ENCODE measurements at regions not wholly inside any gene's neighbourhood (a gene's known extent, or its start where the extent isn't known, plus 50 kb on each side); places are given as distances from the start of the nearest gene placed in this dataset.

- POLR2A ChIA-PET: no interaction called here
Observed at GRCh38 chr7:125032943-125033342, 103.3 kb upstream of the POT1 start.

GRCh38 chr7:125030756-125031387 lies 101.2 kb upstream of the POT1 start:
- no peak overlapping the region for H3K27ac ChIP-seq
- no peaks in the 10 kb centered on the region for H3K4me1 ChIP-seq
- no peak overlapping the region for H3K4me3 ChIP-seq
- DNase-seq (ENCODE audit: low read depth in 1 of 2, low spot score in 1 of 2) (no peak), ATAC-seq (no peak), FAIRE-seq (no peak)
- WGBS (ENCODE audit: missing lambda C conversion rate): 6% methylated on average over 4 of the region's 4 CpGs
- ChIA-PET CTCF (no interaction called here), POLR2A (no interaction called here)
- no peaks in the 10 kb centered on the region for H3K9me3 ChIP-seq
- H3K4me2 ChIP-seq: no peak overlapping the region
- no peak for TF ChIP-seq NPAS2 (CRISPR knock-in tag; IDR thresholded peaks at IDR 0.05; ENCODE audit: borderline replicate concordance)
- TF ChIP-seq RNF2 (IDR thresholded peaks at IDR 0.05; ENCODE audit: borderline replicate concordance, low read depth): no peak
- TF ChIP-seq, protein P1, sequence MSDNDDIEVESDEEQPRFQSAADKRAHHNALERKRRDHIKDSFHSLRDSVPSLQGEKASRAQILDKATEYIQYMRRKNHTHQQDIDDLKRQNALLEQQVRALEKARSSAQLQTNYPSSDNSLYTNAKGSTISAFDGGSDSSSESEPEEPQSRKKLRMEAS (IDR thresholded peaks at IDR 0.05): no peak
- no peak for TF ChIP-seq SMC3 (IDR thresholded peaks at IDR 0.05)
- no peak for TF ChIP-seq BCL3 (IDR thresholded peaks at IDR 0.05)
- TF ChIP-seq HMGXB4 (CRISPR knock-in tag; IDR thresholded peaks at IDR 0.05; ENCODE audit: borderline replicate concordance): no peak
- TF ChIP-seq FOSB (CRISPR knock-in tag; IDR thresholded peaks at IDR 0.05): no peak
- TF ChIP-seq TFCP2L1 (CRISPR knock-in tag; IDR thresholded peaks at IDR 0.05): no peak

More at GRCh38 chr7:125032943-125033342, 103.3 kb upstream of the POT1 start:
- Histone ChIP-seq H3K4me3 (no peak overlapping the region), H3K9me3 (no peaks in the 10 kb centered on the region), H3K4me2 (no peak overlapping the region), H3K27ac (no peak overlapping the region), H3K4me1 (no peaks in the 10 kb centered on the region)
- ATAC-seq (no peak), DNase-seq (ENCODE audit: low read depth in 1 of 2, low spot score in 1 of 2) (no peak), FAIRE-seq (no peak)
- no peak for TF ChIP-seq ESRRA (IDR thresholded peaks at IDR 0.05; ENCODE audit: borderline replicate concordance, low read length)
- no peak for TF ChIP-seq MAFK (IDR thresholded peaks at IDR 0.05; ENCODE audit: partially characterized antibody)
- no peak for TF ChIP-seq CBX2 (IDR thresholded peaks at IDR 0.05; ENCODE audit: borderline replicate concordance, low read depth)
- no peak for TF ChIP-seq TP53 (CRISPR knock-in tag; IDR thresholded peaks at IDR 0.05)
- no peak for TF ChIP-seq FOXS1 (CRISPR knock-in tag; IDR thresholded peaks at IDR 0.05)
- WGBS (ENCODE audit: missing lambda C conversion rate): 30% methylated on average over 4 of the region's 4 CpGs
- CTCF ChIA-PET: interaction anchor here (1.0 kb wide), 1 partner anchor 122 kb away, joined by 4 read pairs; no protein-coding TSS in a partner anchor

DNA sequence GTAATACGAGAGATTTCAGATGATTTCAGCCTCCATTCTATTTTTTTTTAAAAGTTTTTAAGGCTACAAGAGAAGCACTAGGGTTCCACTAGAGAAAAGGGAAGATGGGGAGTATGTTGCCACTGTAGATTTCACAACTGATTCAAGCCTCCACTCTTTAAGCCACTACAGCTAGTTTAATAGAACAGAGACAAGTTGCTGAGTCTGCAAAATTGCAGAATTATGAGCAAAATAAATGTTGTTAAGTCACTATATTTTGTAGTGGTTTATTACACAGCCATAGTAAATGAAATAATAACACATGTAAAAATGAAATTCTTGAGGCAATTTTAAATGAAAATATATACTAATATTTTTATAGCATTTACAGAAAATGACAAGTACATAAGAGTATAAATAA lies 96.0 kb upstream of the POT1 start:
- Histone ChIP-seq H3K27ac (no peak overlapping the region), H3K4me2 (no peak overlapping the region), H3K4me3 (no peak overlapping the region), H3K9me3 (no peaks in the 10 kb centered on the region), H3K4me1 (no peaks in the 10 kb centered on the region)
- POLR2A ChIA-PET: no interaction called here
- CTCF ChIA-PET: no interaction called here
- no peak for TF ChIP-seq HES2 (IDR thresholded peaks at IDR 0.05)
- no peak for TF ChIP-seq RFX5 (IDR thresholded peaks at IDR 0.05)
- TF ChIP-seq MAFK (IDR thresholded peaks at IDR 0.05; ENCODE audit: partially characterized antibody): peak; percentile 95
- no peak for TF ChIP-seq POLR2AphosphoS2 (conservative IDR thresholded peaks at IDR 0.05; ENCODE audit: low read length)
- no peak for TF ChIP-seq HEYL (CRISPR knock-in tag; IDR thresholded peaks at IDR 0.05)
- TF ChIP-seq PHF8 (IDR thresholded peaks at IDR 0.05; ENCODE audit: borderline replicate concordance, low read depth): no peak
- no peak for TF ChIP-seq ESRRA (IDR thresholded peaks at IDR 0.05; ENCODE audit: borderline replicate concordance, low read length)
- no peak for FAIRE-seq
- ATAC-seq: no peak
- no peak for DNase-seq (ENCODE audit: low read depth in 1 of 2, low spot score in 1 of 2)
- 17% methylated on average over 1 of the region's 1 CpG for WGBS (ENCODE audit: missing lambda C conversion rate)
